IPS DF 4.7 (cell line): ENCODE measurements at regions not wholly inside any gene's neighbourhood (a gene's known extent, or its start where the extent isn't known, plus 50 kb on each side); places are given as distances from the start of the nearest gene placed in this dataset.
"Not testable (repeated sequence)": the region's sequence is repeated elsewhere in the genome, so short reads cannot be mapped to it uniquely, and the experiment has no call there.

ENCODE experiments used
- DNase-seq: peaks from one replicate; pipeline ENCODE4 v3.0.0-alpha.2; 2013; ENCODE audit warnings: low spot score; ENCODE audit errors: extremely low read depth

DNA sequence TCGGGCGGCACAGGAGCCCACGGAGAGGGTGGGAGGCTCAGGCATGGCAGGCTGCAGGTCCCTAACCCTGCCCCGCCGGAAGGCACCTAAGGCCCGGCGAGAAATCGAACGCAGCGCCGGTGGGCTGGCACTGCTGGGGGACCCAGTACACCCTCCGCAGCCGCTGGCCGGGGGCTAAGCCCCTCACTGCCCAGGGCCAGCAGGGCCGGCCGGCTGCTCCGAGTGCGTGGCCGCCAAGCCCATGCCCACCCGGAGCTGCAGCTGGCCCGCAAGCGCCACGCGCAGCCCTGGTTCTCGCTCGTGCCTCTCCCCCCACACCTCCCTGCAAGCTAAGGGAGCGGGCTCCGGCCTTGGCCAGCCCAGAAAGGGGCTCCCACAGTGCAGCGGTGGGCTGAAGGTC lies 332.7 kb downstream of the HGF start:
- not testable (repeated sequence) for DNase-seq

DNA sequence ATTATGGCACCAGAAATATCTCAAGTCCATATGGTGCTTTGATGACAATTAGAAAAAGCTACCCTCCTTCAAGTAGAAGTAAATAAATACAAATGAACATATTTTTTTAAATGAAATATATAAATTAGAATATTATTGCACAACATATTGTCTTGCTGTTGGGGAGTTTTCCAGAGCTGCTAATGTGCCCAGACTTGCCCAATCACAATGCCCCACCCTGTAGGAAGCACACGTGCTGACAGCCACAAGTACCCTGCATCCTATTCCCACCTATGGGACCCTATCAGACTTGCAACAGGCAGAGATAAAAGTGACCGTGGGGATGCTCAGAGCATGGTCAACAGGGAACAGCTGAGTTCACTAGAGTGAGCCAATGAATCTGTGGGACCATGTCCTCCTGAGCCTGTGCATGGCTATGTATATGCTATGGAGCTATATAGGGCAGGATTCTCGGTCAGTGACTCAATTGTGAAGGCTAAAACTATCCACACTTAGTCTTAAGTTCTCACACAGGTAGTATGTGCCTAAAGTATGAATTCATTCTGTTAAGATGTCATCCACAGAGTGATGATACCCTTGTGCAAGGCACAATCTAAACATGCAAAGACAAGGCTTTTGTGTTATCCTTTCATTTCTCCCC lies 336.0 kb downstream of the HGF start:
- no peak for DNase-seq

DNA sequence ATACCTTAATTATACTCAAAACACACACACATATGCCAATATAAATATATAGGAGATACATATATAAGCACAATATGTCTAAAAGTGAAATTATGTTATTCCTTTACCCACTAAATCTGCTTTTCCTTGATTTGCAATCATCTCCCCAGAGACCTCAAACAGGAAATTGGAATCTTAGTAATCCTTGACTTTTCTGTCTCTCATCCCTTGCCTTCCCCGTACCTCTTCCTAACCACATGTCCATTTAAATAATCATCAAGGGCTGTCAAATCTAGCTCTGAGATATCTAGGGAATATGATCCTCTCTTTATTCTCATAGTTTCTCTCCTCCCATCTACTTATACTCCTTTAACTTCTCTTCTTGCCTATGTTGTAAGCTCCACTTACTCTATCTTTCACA lies 336.6 kb downstream of the HGF start:
- DNase-seq: no peak

DNA sequence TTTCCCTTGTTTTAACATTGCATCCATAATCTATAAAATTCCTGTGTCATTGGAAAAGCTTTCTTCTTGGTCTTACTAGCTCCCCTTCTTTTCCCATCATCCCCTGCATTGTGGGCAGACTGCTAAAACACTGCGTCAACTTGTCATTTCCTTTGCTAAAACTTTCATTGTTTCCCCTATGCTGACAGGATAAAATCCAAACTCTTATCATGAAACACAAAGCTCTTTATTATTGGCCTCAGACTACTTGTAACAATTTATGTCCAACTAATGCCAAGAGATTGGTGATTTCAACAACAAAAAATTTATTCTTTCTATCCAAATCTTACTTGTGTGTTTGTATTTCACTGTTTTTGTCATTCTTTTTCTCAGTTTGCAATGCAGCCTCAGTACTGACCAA lies 339.1 kb downstream of the HGF start:
- DNase-seq: no peak

DNA sequence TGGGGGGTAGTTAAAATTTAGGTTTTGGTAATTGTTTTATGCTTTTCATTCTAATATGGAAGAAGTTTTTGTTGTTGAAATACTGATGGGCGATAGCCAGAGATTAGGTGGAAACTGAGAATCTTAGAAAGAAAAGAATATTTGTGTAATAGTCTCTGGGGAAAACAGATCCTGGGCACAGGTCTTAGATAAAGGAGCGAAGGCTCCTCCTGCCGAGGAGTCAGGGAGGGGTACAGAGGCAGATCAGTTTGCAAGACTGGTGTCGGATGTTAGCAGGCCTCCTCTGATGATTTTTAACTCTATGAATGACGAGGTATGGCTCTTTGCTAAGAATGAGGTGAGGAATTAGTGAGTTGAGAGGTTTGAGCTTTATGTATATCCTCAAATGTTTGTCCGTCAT lies 339.7 kb downstream of the HGF start:
- DNase-seq: no peak

DNA sequence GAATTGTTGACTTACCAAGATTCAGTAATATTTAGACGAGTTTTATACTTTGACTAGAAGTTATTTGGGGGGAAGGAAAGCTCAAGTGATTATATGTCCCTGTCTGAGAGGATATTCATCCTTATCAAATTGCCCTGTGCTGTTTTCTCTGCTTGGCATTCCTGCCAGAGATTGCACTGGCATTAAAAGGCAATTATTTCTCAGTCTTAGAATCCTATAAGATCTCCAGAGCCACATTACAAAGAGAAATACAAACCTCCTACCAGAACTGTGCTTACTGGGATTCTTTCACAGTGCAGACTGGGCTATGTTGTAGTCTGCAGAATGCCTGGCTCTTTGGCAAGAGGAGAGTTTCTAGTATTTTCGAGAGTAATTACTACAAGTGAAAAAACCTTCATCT lies 342.4 kb downstream of the HGF start:
- no peak for DNase-seq

DNA sequence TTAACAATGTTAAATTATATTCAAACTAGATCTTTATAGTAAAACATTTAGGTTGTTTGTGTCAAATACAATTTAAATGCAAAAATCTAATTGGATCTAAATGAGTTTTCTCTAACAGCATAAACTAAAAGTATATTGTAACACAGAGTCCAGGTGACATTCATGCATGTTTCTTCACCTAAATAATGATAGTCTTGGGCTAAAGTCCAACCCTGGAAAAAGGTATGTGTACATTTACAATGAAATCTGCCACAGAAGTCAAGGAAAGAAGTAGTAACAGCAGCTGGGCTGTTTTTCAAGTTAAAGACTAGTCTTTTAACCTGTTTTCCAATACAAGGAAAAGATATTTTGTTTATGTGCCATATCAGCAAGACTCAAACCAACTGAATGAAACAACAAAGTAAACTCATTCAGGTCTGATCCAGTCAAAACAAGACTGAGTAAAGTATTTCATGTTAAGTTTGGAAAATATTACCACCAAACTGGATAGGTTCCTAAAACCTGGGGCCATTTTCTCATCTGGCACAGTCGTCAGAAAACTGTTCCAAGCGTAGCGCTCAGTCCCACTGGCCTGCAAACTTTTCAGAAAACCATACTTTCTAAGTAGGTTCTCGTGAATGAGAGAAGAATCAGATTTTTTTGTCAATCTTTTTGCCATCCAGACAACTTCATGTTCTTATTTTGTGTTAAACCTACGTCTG lies 349.2 kb downstream of the HGF start:
- no peak for DNase-seq

DNA sequence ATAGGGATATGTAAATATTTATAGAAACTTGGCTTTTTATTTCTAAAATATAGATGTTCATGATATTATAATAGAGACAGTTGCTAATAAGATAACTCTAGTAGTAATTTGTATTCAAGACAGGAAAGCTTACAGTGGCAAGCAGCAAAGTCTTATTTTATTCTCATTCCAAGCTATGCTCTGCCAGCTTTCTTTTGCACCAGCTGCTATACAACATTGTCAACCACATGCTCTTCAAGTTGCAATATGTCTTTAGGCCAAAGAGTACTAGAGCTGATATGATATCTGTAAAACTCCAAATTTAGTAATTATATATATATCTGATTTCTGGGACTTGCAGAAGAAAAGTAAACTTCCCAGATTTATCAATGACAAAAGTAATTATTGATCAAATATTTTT lies 350.1 kb downstream of the HGF start:
- no peak for DNase-seq

DNA sequence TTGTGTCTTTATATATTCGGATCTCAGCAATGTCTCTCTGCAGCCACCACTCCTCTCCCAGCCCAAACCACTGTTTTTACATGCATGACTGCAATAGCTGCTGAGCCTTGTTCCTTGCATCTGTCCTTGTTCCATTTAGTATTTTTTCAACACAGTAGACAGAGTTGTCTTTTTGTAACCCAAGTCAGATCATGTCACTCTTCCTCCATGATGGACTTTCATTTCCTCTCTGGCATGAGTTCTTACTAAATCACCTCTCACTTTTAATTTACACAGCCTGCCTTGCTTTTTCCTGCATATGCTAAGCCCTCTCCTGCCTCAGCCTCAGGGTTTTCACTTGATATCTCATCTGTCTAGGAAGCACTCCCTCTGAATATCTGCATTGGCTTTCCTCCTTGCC lies 353.2 kb downstream of the HGF start:
- DNase-seq: no peak

DNA sequence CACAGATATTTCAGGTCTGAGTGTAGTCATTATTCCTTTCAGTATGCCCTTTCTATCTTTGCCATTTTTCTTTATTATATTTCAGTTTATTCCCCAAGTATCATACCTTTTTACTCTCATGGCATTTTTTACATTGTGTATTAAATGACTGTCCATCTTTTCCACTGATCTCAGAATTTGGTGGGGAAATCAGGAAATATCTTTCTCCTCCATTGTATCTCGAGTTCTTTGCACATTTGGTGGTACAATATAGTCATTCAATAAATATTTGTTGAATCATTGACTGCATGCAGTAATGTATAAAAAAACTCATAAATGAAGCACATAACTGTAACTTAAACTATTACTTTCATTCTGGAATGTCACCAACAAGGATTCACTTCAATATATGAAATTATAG lies 354.7 kb downstream of the HGF start:
- no peak for DNase-seq

DNA sequence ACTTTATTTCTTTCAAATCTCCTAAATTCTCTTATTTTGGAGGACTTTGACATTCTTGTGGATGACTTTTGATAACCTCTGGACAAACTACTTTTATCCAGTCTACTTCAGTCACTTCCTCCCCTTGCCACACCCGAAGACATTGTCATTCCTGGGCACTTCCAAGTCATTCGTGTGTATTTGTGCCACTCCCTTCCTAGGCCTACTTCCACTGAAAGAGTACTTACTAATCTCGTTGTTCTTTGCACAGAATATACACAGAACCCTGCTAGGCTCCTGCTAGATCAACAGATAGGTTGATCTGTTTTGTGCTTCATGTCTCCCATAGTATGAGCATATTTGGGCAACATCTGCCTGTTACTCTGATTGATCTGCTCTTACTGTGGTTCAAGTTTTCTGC lies 355.4 kb downstream of the HGF start:
- DNase-seq: no peak

DNA sequence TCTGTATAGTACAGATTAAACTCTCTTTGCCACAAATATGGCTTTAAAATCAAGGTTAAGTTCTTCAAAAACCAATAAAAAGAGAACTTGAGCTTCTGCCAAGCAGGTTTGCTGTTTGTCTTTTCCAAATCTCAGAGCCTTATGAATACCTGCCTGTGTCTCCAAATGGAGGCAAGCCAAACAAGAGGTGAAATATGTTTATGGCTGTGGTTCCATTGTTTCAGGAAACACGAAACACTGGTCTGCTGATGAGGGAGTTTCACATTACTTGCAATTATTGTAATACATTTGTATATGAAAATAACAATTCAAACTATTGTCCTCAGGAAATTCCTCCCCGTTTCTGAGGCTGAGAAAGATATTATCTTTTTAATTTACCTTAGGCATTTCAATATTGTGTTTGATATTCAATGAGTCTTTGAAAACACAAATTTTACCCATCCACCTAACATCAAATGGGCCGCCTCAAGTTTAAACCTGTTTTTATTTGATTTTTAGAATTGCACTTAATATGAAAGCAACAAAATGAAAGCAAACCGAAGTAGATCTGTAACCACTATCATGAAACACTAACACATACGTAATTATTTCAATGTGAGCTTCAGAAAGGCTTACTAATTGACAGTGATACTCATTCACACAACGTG lies 359.3 kb downstream of the HGF start:
- DNase-seq: no peak

DNA sequence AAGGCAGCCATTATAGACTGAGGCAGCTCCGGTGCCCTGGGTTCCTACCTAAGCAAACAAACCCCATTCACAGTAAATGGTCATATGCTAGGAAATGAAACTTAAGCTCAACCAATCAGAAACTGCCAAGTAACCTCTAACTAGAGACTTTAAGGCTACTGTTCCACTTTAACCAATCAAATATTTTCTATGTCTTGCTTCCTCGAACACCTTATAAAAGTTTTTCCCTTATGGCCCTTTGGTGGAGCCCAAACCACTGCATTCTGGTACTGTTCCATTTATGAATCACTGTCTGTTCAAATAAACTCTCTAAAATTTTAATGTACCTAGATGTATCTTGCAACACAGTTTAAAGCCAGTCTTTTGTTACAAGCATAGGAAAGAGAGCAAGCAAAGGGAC lies 361.1 kb downstream of the HGF start:
- no peak for DNase-seq

DNA sequence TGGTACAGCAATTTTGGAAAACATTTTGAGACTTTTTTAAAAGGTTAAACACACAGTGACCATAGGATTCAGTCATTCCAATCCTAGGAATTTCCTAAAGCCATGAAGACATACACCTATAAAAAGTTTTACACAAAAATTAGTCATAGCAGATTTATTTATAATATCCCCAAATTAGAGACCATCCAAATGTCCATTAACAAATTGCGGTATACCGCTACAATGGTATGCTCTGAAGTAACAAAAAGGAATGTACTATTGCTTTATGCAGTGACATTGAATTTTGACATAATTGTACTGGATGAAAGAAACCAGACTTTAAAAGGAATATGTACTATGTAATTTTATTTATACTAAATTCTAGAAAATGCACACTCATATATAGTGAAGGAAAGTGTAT lies 362.8 kb downstream of the HGF start:
- DNase-seq: no peak

DNA sequence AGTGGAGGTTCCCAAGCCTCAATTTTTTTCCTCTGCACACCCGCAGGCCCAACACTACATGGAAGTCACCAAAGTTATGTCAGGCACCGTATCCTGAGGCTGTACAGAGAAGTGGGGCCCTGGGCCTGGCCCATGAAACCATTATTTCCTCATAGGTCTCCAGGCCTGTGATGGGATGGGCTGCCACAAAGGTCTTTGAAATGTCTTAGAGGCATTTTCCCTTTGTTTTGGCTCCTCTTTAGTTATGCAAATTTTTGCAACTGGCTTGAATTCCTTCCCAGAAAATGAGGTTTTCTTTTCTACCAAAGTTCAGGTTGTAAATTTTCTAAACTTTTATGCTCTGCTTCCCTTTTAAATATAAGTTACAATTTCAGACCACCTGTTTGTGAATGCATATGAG lies 365.2 kb downstream of the HGF start:
- no peak for DNase-seq

DNA sequence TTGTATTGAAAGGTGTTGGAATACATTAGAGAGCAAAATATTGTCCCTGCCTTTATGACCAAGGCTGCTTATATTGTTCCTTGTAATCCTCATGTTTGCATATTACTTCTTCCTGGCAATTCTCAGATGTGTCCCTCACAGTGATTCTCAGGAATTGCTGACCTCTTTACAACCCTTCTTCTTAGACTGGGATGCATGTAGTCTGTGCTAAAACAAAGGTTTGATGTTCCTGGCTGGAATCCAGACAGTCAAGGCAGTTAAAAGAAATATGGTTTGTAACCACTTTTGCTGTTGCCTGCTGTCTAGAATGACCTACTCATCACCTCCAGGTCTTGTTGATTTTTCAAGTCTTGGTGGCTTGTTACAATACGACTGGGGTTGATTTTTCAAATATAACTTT lies 367.6 kb downstream of the HGF start:
- no peak for DNase-seq

DNA sequence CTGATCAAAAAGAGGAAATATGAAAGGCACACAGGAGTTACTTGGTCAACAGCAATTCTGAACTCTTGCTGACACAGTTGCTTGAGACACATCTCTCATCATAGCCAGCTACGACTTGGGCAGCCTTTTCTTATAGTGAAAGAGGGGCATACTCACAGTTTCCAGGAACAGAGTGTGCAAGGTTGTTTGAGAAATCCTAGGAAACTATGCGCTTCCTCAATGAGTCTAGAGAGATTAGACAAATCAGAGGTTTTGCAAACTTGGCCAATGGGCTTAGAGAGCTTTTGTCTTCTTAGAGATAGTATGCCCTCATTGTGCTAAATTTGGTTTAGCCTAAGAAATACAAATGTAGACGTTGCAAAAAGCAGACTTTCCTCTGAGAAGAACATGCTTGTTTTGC lies 370.4 kb downstream of the HGF start:
- DNase-seq: no peak

DNA sequence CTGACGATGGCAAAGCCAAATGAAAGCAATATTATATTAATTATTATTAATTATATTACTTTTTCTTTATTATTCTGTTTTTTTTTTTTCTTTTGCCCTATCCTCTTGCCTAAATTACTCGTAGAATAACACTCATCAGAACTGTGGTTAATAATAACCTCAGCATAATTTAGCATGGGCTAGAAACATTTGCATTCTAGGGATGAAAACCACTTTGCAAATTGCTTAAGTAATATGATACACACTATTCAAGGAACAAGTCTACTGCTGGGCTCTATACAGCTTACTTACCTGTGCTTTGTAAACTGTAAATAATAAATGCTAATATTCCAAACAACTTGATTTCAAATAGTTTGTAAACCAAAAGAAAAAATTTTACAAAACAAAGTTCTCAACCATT lies 375.8 kb downstream of the HGF start:
- no peak for DNase-seq

DNA sequence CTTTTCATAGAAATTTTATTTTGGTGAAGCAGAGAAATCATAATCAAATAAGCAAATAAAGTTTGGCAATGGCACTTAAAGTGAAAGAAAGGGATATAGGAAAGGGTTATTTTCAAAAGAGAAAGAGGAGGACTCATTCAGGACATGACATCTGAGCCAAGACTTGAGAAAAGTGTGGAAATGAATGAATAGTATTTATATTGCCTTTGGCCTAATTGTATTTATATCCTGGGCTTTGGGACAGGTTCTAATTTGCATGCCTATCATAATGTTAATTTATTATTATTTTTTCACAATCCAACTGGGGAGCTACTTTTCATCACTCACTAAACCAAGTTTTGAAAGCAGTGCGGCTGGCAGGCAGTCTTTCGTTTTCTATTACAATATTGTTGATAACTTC lies 376.8 kb downstream of the HGF start:
- no peak for DNase-seq

DNA sequence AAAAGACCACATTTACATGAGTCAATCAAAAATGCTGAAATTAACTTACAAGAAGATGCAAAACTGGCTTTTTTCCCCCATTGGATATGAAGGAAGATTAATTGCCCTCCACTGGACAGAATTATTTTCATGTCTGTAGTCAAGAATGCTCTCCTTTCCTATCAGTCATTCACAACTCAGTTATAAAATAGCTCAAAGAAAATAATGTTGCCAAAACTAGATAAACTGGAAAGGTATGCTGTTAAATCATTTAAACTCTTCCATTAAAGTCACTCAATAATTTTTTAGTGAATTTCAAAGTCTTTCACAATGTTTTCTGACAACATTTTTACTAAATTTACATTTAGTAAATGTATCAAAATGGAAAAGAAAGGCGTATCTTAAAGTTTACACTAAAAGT lies 384.5 kb downstream of the HGF start:
- no peak for DNase-seq

DNA sequence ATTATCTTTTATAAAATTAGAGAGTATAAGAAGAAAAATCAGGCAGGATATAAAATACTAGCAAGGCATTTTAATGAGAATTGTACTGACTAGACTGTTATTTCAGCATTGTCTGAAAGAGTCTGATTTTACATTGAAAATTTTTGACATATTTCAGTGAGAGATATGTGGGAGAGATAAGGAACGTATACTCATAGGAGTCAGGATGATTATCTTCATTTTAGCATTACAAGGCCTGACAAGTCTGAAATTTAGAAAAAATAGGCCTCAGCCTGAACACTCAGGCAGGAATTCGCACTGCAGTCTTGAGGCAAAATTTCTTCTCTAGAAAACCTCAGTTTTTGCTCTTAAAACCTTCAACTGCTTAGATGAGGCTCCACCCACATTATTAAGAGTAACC lies 386.0 kb downstream of the HGF start:
- no peak for DNase-seq

DNA sequence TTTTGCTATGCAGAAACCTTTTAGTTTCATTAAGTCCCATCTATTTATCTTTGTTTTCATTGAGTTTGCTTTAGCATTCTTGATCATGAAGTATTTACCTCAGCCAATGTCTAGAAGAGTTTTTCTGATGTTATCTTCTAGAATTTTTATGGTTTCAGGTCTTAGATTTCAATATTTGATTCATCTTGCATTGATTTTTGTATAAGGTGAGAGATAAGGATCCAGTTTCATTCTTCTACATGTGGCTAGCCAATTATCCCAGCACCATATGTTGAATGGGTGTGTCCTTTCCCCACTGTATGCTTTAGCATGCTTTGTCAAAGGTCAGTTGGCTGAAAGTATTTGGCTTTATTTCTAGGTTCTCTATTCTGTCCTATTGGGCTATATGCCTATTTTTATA lies 395.2 kb downstream of the HGF start:
- DNase-seq: not testable (repeated sequence)

DNA sequence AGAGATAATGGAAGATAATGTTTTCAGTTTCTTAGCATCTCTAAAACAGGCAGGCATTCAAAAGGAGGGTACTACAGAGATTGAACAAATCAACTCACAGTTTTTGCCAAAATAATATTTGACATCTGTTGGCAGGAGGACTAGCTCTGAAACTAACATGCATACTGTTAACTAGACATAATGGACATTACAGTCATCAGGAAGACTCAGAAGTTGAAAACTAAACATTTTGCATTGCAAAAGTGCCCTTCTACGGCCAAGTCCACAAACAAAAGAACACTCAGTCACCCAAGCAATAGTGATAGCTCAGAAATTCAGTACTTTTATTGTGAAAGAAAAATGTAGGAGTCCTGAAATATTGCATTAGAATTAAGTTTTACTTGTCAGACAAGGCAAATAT lies 399.0 kb downstream of the HGF start:
- no peak for DNase-seq
